ENCODE measurements at regions not wholly inside any gene's neighbourhood (a gene's known extent, or its start where the extent isn't known, plus 50 kb on each side); places are given as distances from the start of the nearest gene placed in this dataset.

DNA sequence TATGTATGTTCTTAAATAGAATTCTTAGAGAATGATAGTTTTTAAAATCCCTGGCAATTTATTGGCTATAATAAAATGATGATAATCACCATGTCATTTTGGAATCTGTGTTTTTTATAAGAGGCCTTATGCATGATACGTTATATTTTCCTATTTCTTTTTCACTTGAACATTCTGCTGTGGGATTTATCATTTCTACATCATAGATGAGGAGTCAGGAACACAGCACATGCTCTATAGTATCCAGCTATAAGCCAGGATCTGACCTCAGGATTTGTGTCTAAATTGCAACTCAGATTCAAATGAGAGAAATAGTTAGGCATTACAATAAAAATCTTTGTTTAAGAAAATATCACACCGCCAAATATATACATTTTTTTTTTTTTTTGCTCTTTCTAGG lies 928.0 kb downstream of the EFNB2 start:
- no peaks in the 10 kb centered on the region for H3K36me3 Mint-ChIP-seq (ENCODE audit: low read depth)
- no peak overlapping the region for H3K27ac Mint-ChIP-seq
- TF ChIP-seq, protein P1, sequence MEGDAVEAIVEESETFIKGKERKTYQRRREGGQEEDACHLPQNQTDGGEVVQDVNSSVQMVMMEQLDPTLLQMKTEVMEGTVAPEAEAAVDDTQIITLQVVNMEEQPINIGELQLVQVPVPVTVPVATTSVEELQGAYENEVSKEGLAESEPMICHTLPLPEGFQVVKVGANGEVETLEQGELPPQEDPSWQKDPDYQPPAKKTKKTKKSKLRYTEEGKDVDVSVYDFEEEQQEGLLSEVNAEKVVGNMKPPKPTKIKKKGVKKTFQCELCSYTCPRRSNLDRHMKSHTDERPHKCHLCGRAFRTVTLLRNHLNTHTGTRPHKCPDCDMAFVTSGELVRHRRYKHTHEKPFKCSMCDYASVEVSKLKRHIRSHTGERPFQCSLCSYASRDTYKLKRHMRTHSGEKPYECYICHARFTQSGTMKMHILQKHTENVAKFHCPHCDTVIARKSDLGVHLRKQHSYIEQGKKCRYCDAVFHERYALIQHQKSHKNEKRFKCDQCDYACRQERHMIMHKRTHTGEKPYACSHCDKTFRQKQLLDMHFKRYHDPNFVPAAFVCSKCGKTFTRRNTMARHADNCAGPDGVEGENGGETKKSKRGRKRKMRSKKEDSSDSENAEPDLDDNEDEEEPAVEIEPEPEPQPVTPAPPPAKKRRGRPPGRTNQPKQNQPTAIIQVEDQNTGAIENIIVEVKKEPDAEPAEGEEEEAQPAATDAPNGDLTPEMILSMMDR (IDR thresholded peaks at IDR 0.05) = no peak
- H3K4me1 Mint-ChIP-seq (ENCODE audit: low read depth) = peaks cover 24% of the 10 kb centered on the region; the same call in 1 of the 2 replicates
- no peak for DNase-seq
- H3K4me3 Mint-ChIP-seq = no peak overlapping the region
- H3K9me3 Mint-ChIP-seq = no peaks in the 10 kb centered on the region; the same call in 1 of the 2 replicates
- H3K27me3 Mint-ChIP-seq (ENCODE audit: insufficient read depth) = no peaks in the 10 kb centered on the region; the same call in 1 of the 2 replicates

- Mint-ChIP-seq H3K9me3 (no peaks in the 10 kb centered on the region; the same call in 1 of the 2 replicates), H3K27me3 (ENCODE audit: insufficient read depth) (no peaks in the 10 kb centered on the region; the same call in 1 of the 2 replicates), H3K27ac (no peak overlapping the region), H3K4me1 (ENCODE audit: low read depth) (peaks cover 22% of the 10 kb centered on the region; the same call in 1 of the 2 replicates), H3K36me3 (ENCODE audit: low read depth) (no peaks in the 10 kb centered on the region), H3K4me3 (no peak overlapping the region)
- TF ChIP-seq, protein P1 (IDR thresholded peaks at IDR 0.05) = no peak
- no peak for DNase-seq
These were observed 928.4 kb downstream of the EFNB2 start for GRCh38 chr13:105607016-105607415.

DNA sequence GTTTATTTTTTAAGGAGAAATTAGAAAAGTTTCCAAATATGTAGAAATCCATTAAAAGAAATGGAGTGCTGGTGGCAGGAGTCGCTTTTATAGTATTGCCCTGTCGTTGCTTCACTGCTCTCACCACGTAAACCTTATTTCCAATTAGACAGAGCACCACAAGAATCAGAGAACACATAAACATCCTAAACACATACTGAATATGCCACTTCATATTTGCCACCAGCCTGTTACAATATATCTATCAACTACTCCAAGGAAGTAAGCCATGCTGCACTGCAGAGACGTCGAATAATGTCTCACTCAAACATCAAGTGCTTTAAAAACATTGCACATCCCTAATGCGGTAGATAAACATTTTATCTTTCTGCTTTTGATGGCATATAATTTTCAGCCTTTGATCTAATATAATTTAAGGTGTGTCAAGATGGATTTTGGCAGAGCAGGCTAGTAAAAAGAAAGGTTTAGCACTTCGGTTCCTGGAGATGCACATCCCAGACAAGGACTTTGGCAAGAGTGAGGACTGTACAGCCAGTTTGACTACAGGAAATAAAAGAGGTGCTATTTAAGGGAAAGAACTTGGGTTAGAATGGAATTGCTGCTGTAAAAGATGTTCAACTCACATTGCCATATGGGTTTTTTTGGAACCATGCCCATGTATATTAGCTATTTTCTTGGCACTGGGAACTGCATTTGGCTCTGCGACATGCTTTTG lies 932.3 kb downstream of the EFNB2 start:
- TF ChIP-seq, protein P1 (IDR thresholded peaks at IDR 0.05) = no peak
- Mint-ChIP-seq H3K27ac (no peak overlapping the region), H3K4me1 (ENCODE audit: low read depth) (peaks cover 26% of the 10 kb centered on the region; the same call in 1 of the 2 replicates), H3K27me3 (ENCODE audit: insufficient read depth) (no peaks in the 10 kb centered on the region; the same call in 1 of the 2 replicates), H3K4me3 (peak overlapping the region; percentile 3; the same call in 1 of the 2 replicates), H3K36me3 (ENCODE audit: low read depth) (no peaks in the 10 kb centered on the region), H3K9me3 (no peaks in the 10 kb centered on the region; the same call in 1 of the 2 replicates)
- DNase-seq = no peak

DNA sequence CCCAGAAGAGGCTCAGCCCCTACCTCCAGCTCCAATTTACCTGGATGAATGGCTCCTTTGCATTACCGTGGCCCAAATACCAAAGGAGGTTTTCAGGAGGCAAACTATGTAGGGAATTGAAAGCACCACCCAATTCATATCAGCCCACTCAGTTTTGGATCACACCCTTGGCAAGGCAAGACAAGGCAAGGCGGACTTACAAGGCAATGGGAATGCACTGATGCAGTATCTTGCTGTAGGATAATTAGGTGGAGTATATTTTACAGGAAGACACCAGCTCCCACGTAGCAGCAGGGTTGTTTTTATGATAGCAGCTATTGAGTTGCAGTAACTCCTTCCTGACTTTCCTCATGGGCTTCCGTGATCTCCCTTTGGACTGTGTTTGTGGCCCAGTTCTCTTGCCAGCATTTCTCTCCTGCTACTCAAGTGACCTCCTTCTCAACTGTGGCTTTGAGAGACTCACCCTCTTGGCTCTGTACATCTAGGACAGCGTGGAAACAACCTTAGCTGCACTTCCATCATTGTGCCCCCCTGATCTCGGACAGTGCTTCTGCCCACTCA lies 935.9 kb downstream of the EFNB2 start:
- peak overlapping the region; percentile 41; the same call in 1 of the 2 replicates for H3K4me3 Mint-ChIP-seq
- H3K27ac Mint-ChIP-seq = no peak overlapping the region; the same call in 1 of the 2 replicates
- H3K9me3 Mint-ChIP-seq = no peaks in the 10 kb centered on the region; the same call in 1 of the 2 replicates
- H3K4me1 Mint-ChIP-seq (ENCODE audit: low read depth) = peaks cover 39% of the 10 kb centered on the region; the same call in 1 of the 2 replicates
- no peak for DNase-seq
- TF ChIP-seq, protein P1 (IDR thresholded peaks at IDR 0.05) = no peak
- H3K36me3 Mint-ChIP-seq (ENCODE audit: low read depth) = no peaks in the 10 kb centered on the region
- H3K27me3 Mint-ChIP-seq (ENCODE audit: insufficient read depth) = no peaks in the 10 kb centered on the region; the same call in 1 of the 2 replicates

- H3K9me3 Mint-ChIP-seq = no peaks in the 10 kb centered on the region; the same call in 1 of the 2 replicates
- peaks cover 42% of the 10 kb centered on the region; the same call in 1 of the 2 replicates for H3K4me1 Mint-ChIP-seq (ENCODE audit: low read depth)
- peak overlapping the region; percentile 41; the same call in 1 of the 2 replicates for H3K27ac Mint-ChIP-seq
- TF ChIP-seq, protein P1 (IDR thresholded peaks at IDR 0.05) = no peak
- H3K4me3 Mint-ChIP-seq = no peak overlapping the region; the same call in 1 of the 2 replicates
- H3K36me3 Mint-ChIP-seq (ENCODE audit: low read depth) = no peaks in the 10 kb centered on the region
- no peak for DNase-seq
- H3K27me3 Mint-ChIP-seq (ENCODE audit: insufficient read depth) = no peaks in the 10 kb centered on the region; the same call in 1 of the 2 replicates
These were observed 936.9 kb downstream of the EFNB2 start for GRCh38 chr13:105598529-105598928.
